Effector CD8-positive, alpha-beta T cell (primary cell): ENCODE measurements at regions not wholly inside any gene's neighbourhood (a gene's known extent, or its start where the extent isn't known, plus 50 kb on each side); places are given as distances from the start of the nearest gene placed in this dataset.
"Not testable (repeated sequence)": the region's sequence is repeated elsewhere in the genome, so short reads cannot be mapped to it uniquely, and the experiment has no call there.

Experiments
- DNase-seq: peaks from one replicate; lab custom pipeline; 2025; lab: John Stamatoyannopoulos, UW

DNA sequence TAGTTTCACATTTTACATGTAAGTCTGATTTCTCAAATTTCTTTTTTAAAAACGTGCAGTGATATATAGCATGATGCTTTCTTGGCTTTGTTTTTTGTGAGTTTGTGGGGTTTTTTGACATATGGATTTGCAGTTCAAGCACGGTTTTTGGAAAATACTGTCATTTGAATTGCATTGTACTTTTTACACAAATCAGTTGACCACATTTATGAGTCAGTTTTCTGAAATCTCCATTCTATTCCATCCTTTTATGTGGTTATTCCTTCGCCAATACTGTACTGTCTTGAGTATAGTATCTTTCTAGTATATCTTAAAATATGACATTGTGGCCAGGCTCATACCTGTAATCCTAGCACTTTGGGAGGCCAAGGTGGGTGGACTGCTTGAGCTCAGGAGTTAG lies 890.0 kb upstream of the CITED2 start:
- no peak for DNase-seq

GRCh38 chr6:140258302-140258701 lies 883.9 kb upstream of the CITED2 start:
- not testable (repeated sequence) for DNase-seq

DNA sequence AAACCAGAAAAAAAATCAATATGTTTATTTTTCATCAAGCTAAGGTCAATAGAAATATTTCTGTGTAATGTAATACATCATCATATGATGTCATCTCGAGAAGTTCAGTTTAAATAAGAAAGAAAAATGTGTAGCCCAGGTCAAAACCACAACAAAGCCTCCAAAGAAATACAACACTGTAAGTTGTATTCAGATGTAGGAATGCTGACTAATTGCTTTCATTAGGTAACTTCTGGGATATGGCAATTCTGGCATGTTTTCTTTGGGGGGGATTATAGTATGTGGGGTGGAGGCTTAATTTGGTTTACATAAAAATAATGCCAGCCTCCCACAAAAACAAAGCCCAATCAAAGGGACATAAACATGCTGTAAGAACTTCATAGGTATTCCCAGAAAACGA lies 881.8 kb upstream of the CITED2 start:
- DNase-seq, result no peak

DNA sequence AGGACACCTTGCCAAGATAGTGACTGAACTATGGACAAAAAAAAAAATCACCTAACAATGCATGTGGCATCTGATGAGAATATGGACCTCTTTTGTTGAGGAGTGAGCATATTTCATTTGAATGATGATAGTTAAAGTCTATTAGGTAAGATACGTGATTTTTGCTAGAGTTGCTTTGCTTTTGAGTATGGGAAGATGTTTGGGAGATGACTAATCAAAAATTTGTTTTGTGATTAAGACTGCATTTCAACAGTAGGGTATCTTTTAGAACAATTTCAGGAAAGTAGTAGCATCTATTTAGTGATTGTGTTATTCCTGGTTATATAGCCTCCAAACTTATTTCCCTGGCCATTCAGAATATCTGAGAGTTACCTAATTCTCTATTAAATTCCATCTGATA lies 878.6 kb upstream of the CITED2 start:
- DNase-seq, result no peak

DNA sequence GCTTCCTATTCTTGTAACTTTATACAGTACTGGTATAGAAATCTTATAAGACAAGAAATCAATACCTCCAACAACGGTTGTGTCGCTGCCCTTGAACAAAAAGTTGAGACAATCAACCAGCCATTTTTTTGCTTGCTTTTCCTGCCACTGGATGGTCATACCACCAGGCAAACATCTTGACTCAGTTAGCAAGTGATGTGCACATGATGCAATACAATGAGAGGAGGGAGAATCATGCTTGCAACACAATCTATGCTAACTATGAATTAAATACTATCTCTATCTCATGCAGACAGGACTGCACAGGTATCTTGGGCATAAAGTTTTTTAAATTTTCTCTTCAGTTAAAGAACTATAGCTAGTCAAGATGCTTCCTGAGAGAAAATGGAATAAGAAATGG lies 877.7 kb upstream of the CITED2 start:
- no peak for DNase-seq

DNA sequence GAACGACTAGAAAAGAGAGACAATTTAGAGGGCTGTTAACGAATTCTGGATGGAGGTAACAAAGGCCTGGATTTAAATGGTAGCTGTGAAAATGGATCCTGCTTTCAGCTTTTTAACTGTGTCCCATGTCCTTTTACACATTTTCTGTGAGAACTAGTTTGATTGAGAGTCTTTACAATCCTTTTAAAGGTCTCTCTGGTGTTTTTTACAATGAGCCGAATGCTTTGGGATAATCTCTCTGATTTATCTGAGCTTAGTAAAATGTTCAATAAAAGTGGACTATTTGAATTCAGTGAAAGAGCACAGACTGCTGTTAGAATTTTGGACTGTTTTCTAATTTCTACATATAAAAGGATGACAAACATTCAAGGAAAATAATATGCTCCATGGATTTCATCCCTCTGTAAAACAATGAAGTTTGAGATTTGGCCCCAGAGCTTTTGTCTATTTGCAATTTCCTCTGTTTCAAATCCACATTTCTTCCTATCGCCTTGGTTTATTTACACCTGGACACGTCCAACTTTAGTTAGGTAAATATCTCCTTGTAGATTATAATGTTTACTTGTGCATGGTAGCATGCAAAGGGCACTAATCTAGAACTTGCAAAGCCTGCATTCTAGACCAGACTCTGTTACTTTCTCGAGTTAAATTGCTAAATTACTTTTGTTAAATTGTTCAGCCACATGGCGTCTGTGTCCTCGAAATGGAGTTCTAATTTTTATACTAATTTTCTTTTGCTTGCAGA lies 871.0 kb upstream of the CITED2 start:
- DNase-seq, result no peak

GRCh38 chr6:140237251-140237650 lies 862.8 kb upstream of the CITED2 start:
- no peak for DNase-seq

DNA sequence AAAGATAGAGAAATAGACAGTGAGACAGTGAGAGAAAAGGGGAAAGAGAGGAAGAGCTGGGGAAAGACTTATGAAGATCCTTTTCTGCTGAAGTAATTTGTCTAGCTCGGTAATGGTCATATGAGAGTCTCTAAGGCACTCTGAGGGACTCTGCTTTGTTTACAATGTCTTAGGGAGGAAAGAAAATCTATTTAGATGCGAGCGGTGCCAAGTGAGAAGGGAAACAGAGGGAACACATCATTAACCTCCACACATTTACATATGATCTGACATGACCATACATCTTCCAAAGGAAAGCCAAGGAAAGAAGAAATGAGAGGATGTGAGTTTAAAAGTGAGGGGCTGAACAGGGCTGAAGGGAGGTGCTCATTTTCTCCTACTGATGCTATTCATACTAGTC lies 862.3 kb upstream of the CITED2 start:
- no peak for DNase-seq

DNA sequence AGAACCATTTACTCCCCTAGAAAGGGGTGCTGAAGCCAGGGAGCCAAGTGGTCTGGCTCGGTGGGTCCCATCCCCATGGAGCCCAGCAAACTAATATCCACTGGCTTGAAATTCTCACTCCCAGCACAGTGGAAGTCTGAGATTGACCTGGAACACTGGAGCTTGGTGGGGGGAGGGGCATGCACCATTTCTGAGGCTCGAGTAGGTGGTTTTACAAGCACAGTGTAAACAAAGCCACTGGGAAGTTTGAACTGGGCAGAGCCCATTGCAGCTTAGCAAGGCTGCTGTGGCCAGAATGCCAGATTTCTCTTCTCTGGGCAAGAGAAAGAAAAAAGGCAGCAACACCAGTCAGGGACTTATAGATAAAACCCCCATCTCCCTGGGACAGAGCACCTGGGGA lies 855.8 kb upstream of the CITED2 start:
- DNase-seq, result no peak

DNA sequence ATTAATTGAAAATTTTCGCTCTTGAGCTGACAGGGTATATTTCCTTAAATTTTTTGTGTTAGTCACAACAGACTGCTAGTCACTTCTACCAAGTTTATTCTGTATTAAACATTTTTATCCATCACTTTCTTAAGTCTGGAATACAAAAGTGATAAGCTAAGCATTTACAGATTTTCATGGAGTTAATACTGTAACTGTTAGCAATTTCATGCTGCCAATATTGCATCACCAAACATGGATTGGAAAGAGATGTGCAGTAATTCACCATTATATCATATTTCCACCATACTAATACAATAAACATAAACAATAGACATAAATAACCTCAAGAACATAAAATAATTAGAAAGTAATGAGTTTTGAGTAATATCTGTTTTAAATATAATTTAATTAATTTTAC lies 854.0 kb upstream of the CITED2 start:
- DNase-seq, result no peak

DNA sequence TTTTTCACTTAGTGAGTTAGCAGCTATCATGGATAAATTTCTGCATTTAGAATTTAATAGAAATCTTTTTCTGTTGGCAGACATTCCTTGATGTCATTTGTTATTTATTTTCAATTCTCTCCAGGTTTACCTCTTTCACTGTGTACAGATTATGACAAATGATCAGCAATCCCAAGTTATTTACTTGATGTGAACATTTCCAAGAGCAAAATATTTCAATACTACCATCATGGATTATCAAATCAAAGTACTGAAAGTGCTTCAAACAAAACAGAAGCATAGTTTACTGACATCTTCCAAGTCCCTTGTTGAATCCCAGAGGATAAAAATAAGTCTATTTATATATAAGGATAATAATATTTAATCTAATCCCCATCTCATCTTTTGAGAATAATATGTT lies 852.2 kb upstream of the CITED2 start:
- no peak for DNase-seq

GRCh38 chr6:140225701-140226436 lies 851.4 kb upstream of the CITED2 start:
- DNase-seq, result no peak

- DNase-seq, result no peak
These were observed 842.8 kb upstream of the CITED2 start for GRCh38 chr6:140217283-140217682.

DNA sequence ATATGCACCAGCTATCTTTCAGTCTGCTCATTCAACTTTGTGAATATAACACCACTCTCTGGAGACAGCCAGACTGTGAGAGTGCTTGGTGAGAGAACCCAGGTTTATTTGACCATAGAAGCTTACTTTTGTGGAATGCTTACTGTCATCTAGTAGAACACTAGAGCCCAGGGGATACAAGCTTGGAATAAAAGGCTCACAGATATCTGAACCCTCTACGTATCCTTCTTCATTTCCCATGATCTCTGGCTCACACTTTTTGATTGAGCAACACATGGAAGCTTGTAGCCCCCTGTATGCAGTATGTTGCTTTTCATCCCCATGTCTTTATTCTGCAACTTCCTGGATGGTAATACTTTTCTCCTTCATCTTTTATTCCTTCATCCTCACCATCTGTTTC lies 835.3 kb upstream of the CITED2 start:
- DNase-seq, result no peak

- no peak for DNase-seq
These were observed 833.8 kb upstream of the CITED2 start for GRCh38 chr6:140208286-140208685.

- no peak for DNase-seq
These were observed 831.5 kb upstream of the CITED2 start for GRCh38 chr6:140205795-140206593.

- no peak for DNase-seq
These were observed 829.7 kb upstream of the CITED2 start for GRCh38 chr6:140204154-140204553.

GRCh38 chr6:140203661-140204147 lies 829.3 kb upstream of the CITED2 start:
- no peak for DNase-seq

DNA sequence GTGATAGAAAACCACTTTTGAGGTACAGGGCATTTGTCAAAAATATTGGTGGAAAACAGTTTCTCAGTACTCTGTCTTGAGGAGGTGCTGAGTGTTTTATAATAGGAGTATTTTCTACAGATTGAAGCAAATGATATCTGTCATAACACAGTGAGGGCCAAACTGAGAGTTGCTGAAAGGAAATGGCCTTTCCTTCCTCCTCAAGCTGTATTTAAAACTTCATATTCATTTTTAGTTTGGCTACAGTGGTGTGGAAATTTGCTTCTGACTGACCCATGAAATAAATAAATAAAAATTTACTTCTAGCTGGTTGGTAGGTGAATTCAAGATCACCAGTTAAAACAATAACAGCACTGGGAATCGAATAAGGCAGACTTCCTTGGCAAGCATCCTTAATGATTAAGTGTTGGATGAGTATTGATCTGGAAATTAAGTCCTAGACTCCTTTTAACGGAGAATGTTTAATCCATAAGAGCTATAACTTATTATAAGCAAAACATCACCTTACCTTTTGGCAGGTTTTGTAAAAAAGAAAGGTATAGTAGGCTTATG lies 828.6 kb upstream of the CITED2 start:
- no peak for DNase-seq

GRCh38 chr6:140201787-140202458 lies 827.5 kb upstream of the CITED2 start:
- no peak for DNase-seq

DNA sequence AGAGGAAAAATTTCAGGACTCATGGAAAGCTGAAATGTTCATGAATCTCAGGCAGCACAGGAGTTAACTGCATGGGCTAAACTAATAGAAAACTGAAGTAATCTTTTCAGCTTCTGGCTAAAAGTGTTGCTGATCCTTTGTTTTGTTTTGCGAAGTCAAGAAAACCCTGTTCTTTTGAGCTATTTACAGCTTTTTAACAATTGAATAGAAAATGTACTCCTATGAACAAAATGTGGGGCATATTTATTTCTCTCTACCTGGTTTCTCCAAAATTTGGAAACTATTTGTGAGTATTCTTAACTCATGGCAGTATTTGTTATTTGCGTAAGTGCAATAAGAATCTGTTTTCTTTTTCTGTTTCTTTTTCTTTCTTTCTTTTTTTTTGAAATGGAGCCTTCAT lies 818.8 kb upstream of the CITED2 start:
- DNase-seq, result no peak

DNA sequence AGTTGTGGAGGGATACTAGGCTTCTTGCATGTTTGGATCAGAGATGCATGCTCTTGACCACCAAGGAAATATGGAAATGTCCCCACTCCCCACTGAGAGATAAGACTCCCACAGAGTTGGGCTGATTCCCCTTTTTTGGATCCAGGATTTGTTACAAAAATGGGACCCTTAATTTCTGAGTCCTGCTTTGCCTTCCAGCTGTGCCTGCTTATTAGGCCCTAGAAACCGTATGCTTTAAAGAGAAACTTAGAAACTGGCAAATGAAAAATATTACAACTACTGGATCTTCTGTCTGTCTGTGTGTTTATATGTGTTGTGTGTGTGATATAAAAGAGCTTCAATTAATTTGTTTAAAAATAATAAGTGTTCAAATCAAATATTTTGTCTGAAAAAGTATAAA lies 817.6 kb upstream of the CITED2 start:
- DNase-seq, result no peak
